A673 (cell line): ENCODE measurements at regions not wholly inside any gene's neighbourhood (a gene's known extent, or its start where the extent isn't known, plus 50 kb on each side); places are given as distances from the start of the nearest gene placed in this dataset.

ENCODE experiments used
- BruUV-seq: library from RNA; stranded (reverse); fragments of 400-500 nt; replicated peaks from 2 replicates; lab custom pipeline; 2021; lab: Mats Ljungman, UMichigan
- CTCF ChIA-PET: fragments of 300-600 bp; sonication (Branson Sonifier 250); formaldehyde crosslinking; loops from one replicate; lab custom pipeline; 2022; ENCODE audit warnings: antibody characterized with exemption; lab: Charles Lee
- POLR2A ChIA-PET: fragments of 300-600 bp; sonication (Branson Sonifier 250); formaldehyde crosslinking; loops from one replicate; lab custom pipeline; 2022; ENCODE audit warnings: antibody characterized with exemption; ENCODE audit not compliant: low non-redundant PET; lab: Charles Lee
- DNase-seq: peaks from one replicate; pipeline ENCODE4 v3.0.0-alpha.2; 2015; ENCODE audit warnings: low spot score
- H3K27ac ChIP-seq: fragments of 200-600 bp; sonication (generic); 2 replicates; pipeline ENCODE4 v1.5.1; 2016; ENCODE audit warnings: mixed run types, low read depth, mild to moderate bottlenecking, mixed read lengths, antibody characterized with exemption, low read length; ENCODE audit not compliant: poor library complexity, severe bottlenecking
- H3K27me3 ChIP-seq: fragments of 200-600 bp; sonication (generic); replicated peaks from 2 replicates; pipeline ENCODE4 v1.6.1; 2017; ENCODE audit warnings: mixed run types, low read depth, mild to moderate bottlenecking, mixed read lengths, antibody characterized with exemption, low read length; ENCODE audit not compliant: insufficient read depth, poor library complexity
- H3K36me3 ChIP-seq: fragments of 200-600 bp; sonication (generic); 2 replicates; pipeline ENCODE4 v1.6.1; 2016; ENCODE audit warnings: mixed run types, mild to moderate bottlenecking, mixed read lengths, antibody characterized with exemption, low read length; ENCODE audit not compliant: insufficient read depth, poor library complexity, severe bottlenecking
- H3K4me1 ChIP-seq: fragments of 200-600 bp; sonication (generic); 2 replicates; pipeline ENCODE4 v1.6.1; 2017; ENCODE audit warnings: mixed run types, mild to moderate bottlenecking, mixed read lengths, antibody characterized with exemption, low read length; ENCODE audit not compliant: insufficient read depth, poor library complexity, severe bottlenecking
- H3K4me3 ChIP-seq: fragments of 200-600 bp; sonication (generic); 2 replicates; pipeline ENCODE4 v1.5.1; 2016; ENCODE audit warnings: low read depth, mixed run types, mild to moderate bottlenecking, mixed read lengths, low read length; ENCODE audit not compliant: poor library complexity, severe bottlenecking
- H3K9me3 ChIP-seq: fragments of 200-600 bp; sonication (generic); 2 replicates; pipeline ENCODE4 v1.6.1; 2016; ENCODE audit warnings: mixed run types, low read depth, mild to moderate bottlenecking, mixed read lengths, antibody characterized with exemption, low read length; ENCODE audit not compliant: poor library complexity, severe bottlenecking
- CTCF ChIP-seq: fragments of 300-800, 200-600 bp; sonication (generic); conservative IDR thresholded peaks from 2 replicates; pipeline ENCODE4 v1.5.1; 2017; ENCODE audit warnings: low read depth, mild to moderate bottlenecking, antibody characterized with exemption, low read length, moderate library complexity, mixed read lengths
- EZH2 ChIP-seq: fragments of 200-600 bp; sonication (generic); IDR thresholded peaks from 2 replicates; pipeline ENCODE4 v1.6.1; 2017; ENCODE audit warnings: borderline replicate concordance, low read depth, mild to moderate bottlenecking, mixed read lengths, antibody characterized with exemption, low read length; ENCODE audit not compliant: poor library complexity, severe bottlenecking
- intact Hi-C: fragments of 100-400 bp; cut with micrococcal nuclease; formaldehyde crosslinking; loops from one replicate; pipeline ENCODE4 v1.10.0; 2022; ENCODE audit not compliant: unreplicated experiment

- H3K27me3 ChIP-seq = no peaks in the 10 kb centered on the region
- no TSS peak for BruUV-seq
- H3K27ac ChIP-seq = no peak overlapping the region
- no peaks in the 10 kb centered on the region for H3K4me1 ChIP-seq
- POLR2A ChIA-PET = no interaction called here
- no peak for TF ChIP-seq EZH2
- TF ChIP-seq CTCF = no peak
- no peak overlapping the region for H3K4me3 ChIP-seq
- peaks cover 18% of the 10 kb centered on the region for H3K9me3 ChIP-seq
- no peak for DNase-seq
- H3K36me3 ChIP-seq = no peaks in the 10 kb centered on the region
- intact Hi-C loops = no loop called here
- CTCF ChIA-PET = no interaction called here
Observed at GRCh38 chr12:115088995-115089841, 405.2 kb upstream of the TBX3 start.

GRCh38 chr12:115088328-115088994 lies 404.5 kb upstream of the TBX3 start:
- no peak for DNase-seq
- no TSS peak for BruUV-seq
- no peaks in the 10 kb centered on the region for H3K27me3 ChIP-seq
- H3K36me3 ChIP-seq = no peaks in the 10 kb centered on the region
- ChIA-PET CTCF (no interaction called here), POLR2A (no interaction called here)
- no peaks in the 10 kb centered on the region for H3K4me1 ChIP-seq
- H3K27ac ChIP-seq = no peak overlapping the region
- no peak overlapping the region for H3K4me3 ChIP-seq
- TF ChIP-seq CTCF (no peak), EZH2 (no peak)
- intact Hi-C loops = no loop called here
- H3K9me3 ChIP-seq = peaks cover 18% of the 10 kb centered on the region

GRCh38 chr12:115085594-115085993 lies 401.6 kb upstream of the TBX3 start:
- TF ChIP-seq CTCF (no peak), EZH2 (no peak)
- ChIA-PET CTCF (no interaction called here), POLR2A (no interaction called here)
- Histone ChIP-seq H3K36me3 (no peaks in the 10 kb centered on the region), H3K4me3 (no peak overlapping the region), H3K4me1 (no peaks in the 10 kb centered on the region), H3K27ac (no peak overlapping the region), H3K27me3 (no peaks in the 10 kb centered on the region), H3K9me3 (peaks cover 24% of the 10 kb centered on the region)
- BruUV-seq = no TSS peak
- no peak for DNase-seq
- intact Hi-C loops = no loop called here
